IPS-15b (cell line): ENCODE measurements at regions not wholly inside any gene's neighbourhood (a gene's known extent, or its start where the extent isn't known, plus 50 kb on each side); places are given as distances from the start of the nearest gene placed in this dataset.

Source experiments
- H3K27me3 ChIP-seq: one replicate; pipeline ENCODE4 v1.6.1; 2013; ENCODE audit warnings: low read length; ENCODE audit not compliant: control insufficient read depth, insufficient read depth
- H3K36me3 ChIP-seq: one replicate; pipeline ENCODE4 v1.6.1; 2013; ENCODE audit warnings: low read length; ENCODE audit not compliant: control insufficient read depth, insufficient read depth
- H3K4me1 ChIP-seq: one replicate; pipeline ENCODE4 v1.6.1; 2013; ENCODE audit warnings: mild to moderate bottlenecking, low read length; ENCODE audit not compliant: control insufficient read depth, insufficient read depth
- H3K4me3 ChIP-seq: one replicate; pipeline ENCODE4 v1.5.1; 2013; ENCODE audit warnings: low read depth, low read length
- H3K9ac ChIP-seq: one replicate; pipeline ENCODE4 v1.6.1; 2013; ENCODE audit warnings: low read depth, mild to moderate bottlenecking, low read length
- H3K9me3 ChIP-seq: one replicate; pipeline ENCODE4 v1.6.1; 2013; ENCODE audit warnings: mild to moderate bottlenecking, low read length; ENCODE audit not compliant: control insufficient read depth, insufficient read depth

GRCh38 chr1:69305621-69306020 lies 262.1 kb upstream of the LRRC7 start:
- Histone ChIP-seq H3K36me3 (no peaks in the 10 kb centered on the region), H3K9ac (no peak overlapping the region), H3K9me3 (no peaks in the 10 kb centered on the region), H3K4me3 (no peak overlapping the region), H3K27me3 (no peaks in the 10 kb centered on the region), H3K4me1 (no peaks in the 10 kb centered on the region)

- Histone ChIP-seq H3K9ac (no peak overlapping the region), H3K4me1 (no peaks in the 10 kb centered on the region), H3K4me3 (peak overlapping the region; percentile 41), H3K36me3 (no peaks in the 10 kb centered on the region), H3K27me3 (no peaks in the 10 kb centered on the region), H3K9me3 (no peaks in the 10 kb centered on the region)
Observed at GRCh38 chr1:69312055-69312732, 255.5 kb upstream of the LRRC7 start.

- Histone ChIP-seq H3K36me3 (no peaks in the 10 kb centered on the region), H3K4me3 (no peak overlapping the region), H3K4me1 (no peaks in the 10 kb centered on the region), H3K9me3 (no peaks in the 10 kb centered on the region), H3K9ac (no peak overlapping the region), H3K27me3 (no peaks in the 10 kb centered on the region)
Observed at GRCh38 chr1:69313118-69313517, 254.6 kb upstream of the LRRC7 start.

- no peaks in the 10 kb centered on the region for H3K27me3 ChIP-seq
- H3K36me3 ChIP-seq = no peaks in the 10 kb centered on the region
- H3K4me3 ChIP-seq = no peak overlapping the region
- H3K9me3 ChIP-seq = no peaks in the 10 kb centered on the region
- no peaks in the 10 kb centered on the region for H3K4me1 ChIP-seq
- no peak overlapping the region for H3K9ac ChIP-seq
Observed at GRCh38 chr1:69315416-69315815, 252.3 kb upstream of the LRRC7 start.

- no peaks in the 10 kb centered on the region for H3K36me3 ChIP-seq
- no peaks in the 10 kb centered on the region for H3K27me3 ChIP-seq
- no peak overlapping the region for H3K9ac ChIP-seq
- H3K4me1 ChIP-seq = no peaks in the 10 kb centered on the region
- no peak overlapping the region for H3K4me3 ChIP-seq
- no peaks in the 10 kb centered on the region for H3K9me3 ChIP-seq
Observed at GRCh38 chr1:69315823-69316222, 251.9 kb upstream of the LRRC7 start.

- Histone ChIP-seq H3K4me3 (no peak overlapping the region), H3K9ac (no peak overlapping the region), H3K4me1 (no peaks in the 10 kb centered on the region), H3K36me3 (no peaks in the 10 kb centered on the region), H3K9me3 (no peaks in the 10 kb centered on the region), H3K27me3 (no peaks in the 10 kb centered on the region)
Observed at GRCh38 chr1:69319287-69319686, 248.4 kb upstream of the LRRC7 start.

- no peaks in the 10 kb centered on the region for H3K4me1 ChIP-seq
- no peak overlapping the region for H3K9ac ChIP-seq
- H3K27me3 ChIP-seq = no peaks in the 10 kb centered on the region
- no peak overlapping the region for H3K4me3 ChIP-seq
- no peaks in the 10 kb centered on the region for H3K9me3 ChIP-seq
- no peaks in the 10 kb centered on the region for H3K36me3 ChIP-seq
Observed at GRCh38 chr1:69320757-69321211, 246.9 kb upstream of the LRRC7 start.

GRCh38 chr1:69321311-69321710 lies 246.4 kb upstream of the LRRC7 start:
- no peaks in the 10 kb centered on the region for H3K9me3 ChIP-seq
- H3K4me3 ChIP-seq = no peak overlapping the region

GRCh38 chr1:69328186-69328585 lies 239.5 kb upstream of the LRRC7 start:
- H3K4me1 ChIP-seq = no peaks in the 10 kb centered on the region
- peaks cover 5% of the 10 kb centered on the region for H3K9me3 ChIP-seq
- no peak overlapping the region for H3K9ac ChIP-seq
- H3K4me3 ChIP-seq = no peak overlapping the region
- H3K27me3 ChIP-seq = no peaks in the 10 kb centered on the region
- H3K36me3 ChIP-seq = no peaks in the 10 kb centered on the region

More at GRCh38 chr1:69321311-69321710, 246.4 kb upstream of the LRRC7 start:
- H3K9ac ChIP-seq = no peak overlapping the region
- no peaks in the 10 kb centered on the region for H3K4me1 ChIP-seq
- no peaks in the 10 kb centered on the region for H3K36me3 ChIP-seq
- no peaks in the 10 kb centered on the region for H3K27me3 ChIP-seq

GRCh38 chr1:69363236-69363635 lies 204.5 kb upstream of the LRRC7 start:
- H3K9ac ChIP-seq = no peak overlapping the region
- no peaks in the 10 kb centered on the region for H3K4me1 ChIP-seq
- no peaks in the 10 kb centered on the region for H3K9me3 ChIP-seq
- no peaks in the 10 kb centered on the region for H3K36me3 ChIP-seq
- no peaks in the 10 kb centered on the region for H3K27me3 ChIP-seq
- H3K4me3 ChIP-seq = no peak overlapping the region

GRCh38 chr1:69373520-69373919 lies 194.2 kb upstream of the LRRC7 start:
- H3K9me3 ChIP-seq = no peaks in the 10 kb centered on the region
- H3K4me1 ChIP-seq = no peaks in the 10 kb centered on the region
- no peaks in the 10 kb centered on the region for H3K36me3 ChIP-seq
- H3K9ac ChIP-seq = no peak overlapping the region
- H3K27me3 ChIP-seq = no peaks in the 10 kb centered on the region
- no peak overlapping the region for H3K4me3 ChIP-seq

GRCh38 chr1:69376408-69376807 lies 191.3 kb upstream of the LRRC7 start:
- Histone ChIP-seq H3K27me3 (no peaks in the 10 kb centered on the region), H3K4me3 (no peak overlapping the region), H3K9me3 (no peaks in the 10 kb centered on the region), H3K4me1 (no peaks in the 10 kb centered on the region), H3K9ac (no peak overlapping the region), H3K36me3 (no peaks in the 10 kb centered on the region)
